Esophagus muscularis mucosa (tissue), 4 donors: ENCODE measurements at regions not wholly inside any gene's neighbourhood (a gene's known extent, or its start where the extent isn't known, plus 50 kb on each side); places are given as distances from the start of the nearest gene placed in this dataset.

Source experiments
- CTCF ChIP-seq, 3 experiments: fragments of 200-600 bp in 2 of 3; fragments of 450-650 bp in 1 of 3; sonication (generic) in 2 of 3; IDR thresholded peaks; one replicate each; pipeline ENCODE4 v1.5.1; 2017 to 2019; ENCODE audit warnings: antibody characterized with exemption in 3 of 3, mild to moderate bottlenecking in 2 of 3, moderate library complexity in 1 of 3
- EP300 ChIP-seq: sonication (generic); formaldehyde crosslinking; IDR thresholded peaks from one replicate; pipeline ENCODE4 v1.6.1; 2017; ENCODE audit warnings: antibody characterized with exemption
- POLR2A ChIP-seq: fragments of 450-650 bp; IDR thresholded peaks from one replicate; pipeline ENCODE4 v1.6.1; 2017; ENCODE audit warnings: antibody characterized with exemption, moderate library complexity, mild to moderate bottlenecking, low read depth
- POLR2AphosphoS5 ChIP-seq, 2 donors: sonication (generic); formaldehyde crosslinking; IDR thresholded peaks; one replicate each; pipeline ENCODE4 v1.6.1; 2017; ENCODE audit warnings: antibody characterized with exemption in 2 of 2

- TF ChIP-seq POLR2AphosphoS5 (IDR thresholded peaks at IDR 0.05) (no peak), CTCF (IDR thresholded peaks at IDR 0.05) (no peak), POLR2A (no peak), EP300 (no peak)
These were observed 1641.5 kb upstream of the ZEB2 start for GRCh38 chr2:146161256-146161882.
